Sigmoid colon (tissue), 4 donors: ENCODE measurements at regions not wholly inside any gene's neighbourhood (a gene's known extent, or its start where the extent isn't known, plus 50 kb on each side); places are given as distances from the start of the nearest gene placed in this dataset.

Source experiments
- CTCF ChIP-seq, 4 experiments: fragments of 450-650 bp in 3 of 4; fragments of 200-600 bp in 1 of 4; IDR thresholded peaks; one replicate each; pipeline ENCODE4 v1.5.1; 2016 to 2019; ENCODE audit warnings: antibody characterized with exemption in 4 of 4, mild to moderate bottlenecking in 3 of 4, moderate library complexity in 2 of 4
- EP300 ChIP-seq, 4 donors: sonication (generic); formaldehyde crosslinking; IDR thresholded peaks; one replicate each; pipeline ENCODE4 v1.6.1; 2017; ENCODE audit warnings: antibody characterized with exemption in 4 of 4
- POLR2A ChIP-seq, 2 donors: fragments of 450-650 bp; IDR thresholded peaks; one replicate each; pipeline ENCODE4 v1.6.1; 2016; ENCODE audit warnings: antibody characterized with exemption in 2 of 2, mild to moderate bottlenecking in 2 of 2, moderate library complexity in 2 of 2

DNA sequence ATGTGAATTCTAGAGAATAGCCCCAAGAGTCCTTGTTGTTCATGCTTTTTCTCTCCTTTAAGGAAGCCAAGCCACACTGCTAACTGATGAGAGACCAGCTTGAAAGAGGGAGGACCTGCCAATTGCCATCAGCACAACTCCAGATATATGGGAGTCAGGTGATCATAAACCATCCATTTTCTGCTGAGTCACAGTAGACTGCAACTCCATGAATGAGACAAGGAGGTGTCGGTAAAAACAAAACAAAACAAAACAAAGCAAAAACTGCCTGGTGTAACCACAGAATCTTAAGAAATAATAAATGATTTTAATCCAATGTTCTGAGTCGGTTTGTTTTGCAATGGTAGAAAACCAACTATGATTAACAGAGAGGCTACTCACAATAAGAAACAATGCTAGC is 837.3 kb downstream of the PCDH7 start:
- TF ChIP-seq EP300 (IDR thresholded peaks at IDR 0.05) = no peak
- no peak for TF ChIP-seq CTCF (IDR thresholded peaks at IDR 0.05)
- no peak for TF ChIP-seq POLR2A (IDR thresholded peaks at IDR 0.05)
